ENCODE measurements at regions not wholly inside any gene's neighbourhood (a gene's known extent, or its start where the extent isn't known, plus 50 kb on each side); places are given as distances from the start of the nearest gene placed in this dataset.

DNA sequence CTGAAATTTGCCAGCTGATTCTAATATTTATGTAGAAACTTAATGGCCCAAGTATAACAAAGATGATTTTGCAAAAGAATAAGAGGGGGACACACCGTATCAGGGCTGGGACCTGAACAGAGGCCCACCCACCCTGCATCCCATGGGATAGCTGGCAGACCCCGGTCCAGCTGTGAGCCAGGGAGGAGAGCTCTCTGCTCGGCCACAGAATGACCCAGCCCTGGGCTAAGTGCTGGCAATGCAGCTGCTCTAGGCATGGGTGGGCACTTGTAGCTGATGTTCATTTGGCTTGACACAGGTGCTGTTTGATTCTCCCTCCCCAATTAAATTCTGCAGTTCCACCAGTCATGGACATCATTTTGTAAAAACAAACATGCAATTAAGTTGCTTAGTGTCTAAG is 522.8 kb upstream of the RAB6C start:
- no peaks in the 10 kb centered on the region for H4K20me1 ChIP-seq (ENCODE audit: insufficient read depth, poor library complexity, severe bottlenecking)
- H2AFZ ChIP-seq, result no peak overlapping the region
- no peaks in the 10 kb centered on the region for H3K9me3 ChIP-seq (ENCODE audit: low read depth)
- no peaks in the 10 kb centered on the region for H3K36me3 ChIP-seq (replicated peaks; ENCODE audit: insufficient read depth, low read depth)
- no peak overlapping the region for H3K4me3 ChIP-seq
- H3K27ac ChIP-seq, result no peak overlapping the region
- WGBS (ENCODE audit: low lambda C conversion rate, missing lambda C conversion rate), result 76% methylated on average over 3 of the region's 3 CpGs
- DNase-seq (ENCODE audit: low spot score), result no peak
- H3K27me3 ChIP-seq, result no peaks in the 10 kb centered on the region
- no peaks in the 10 kb centered on the region for H3K4me1 ChIP-seq (ENCODE audit: insufficient read depth)
- H3K9me2 ChIP-seq (replicated peaks; ENCODE audit: insufficient read depth), result no peaks in the 10 kb centered on the region
- H3K79me2 ChIP-seq, result no peaks in the 10 kb centered on the region
- TF ChIP-seq, protein P1, sequence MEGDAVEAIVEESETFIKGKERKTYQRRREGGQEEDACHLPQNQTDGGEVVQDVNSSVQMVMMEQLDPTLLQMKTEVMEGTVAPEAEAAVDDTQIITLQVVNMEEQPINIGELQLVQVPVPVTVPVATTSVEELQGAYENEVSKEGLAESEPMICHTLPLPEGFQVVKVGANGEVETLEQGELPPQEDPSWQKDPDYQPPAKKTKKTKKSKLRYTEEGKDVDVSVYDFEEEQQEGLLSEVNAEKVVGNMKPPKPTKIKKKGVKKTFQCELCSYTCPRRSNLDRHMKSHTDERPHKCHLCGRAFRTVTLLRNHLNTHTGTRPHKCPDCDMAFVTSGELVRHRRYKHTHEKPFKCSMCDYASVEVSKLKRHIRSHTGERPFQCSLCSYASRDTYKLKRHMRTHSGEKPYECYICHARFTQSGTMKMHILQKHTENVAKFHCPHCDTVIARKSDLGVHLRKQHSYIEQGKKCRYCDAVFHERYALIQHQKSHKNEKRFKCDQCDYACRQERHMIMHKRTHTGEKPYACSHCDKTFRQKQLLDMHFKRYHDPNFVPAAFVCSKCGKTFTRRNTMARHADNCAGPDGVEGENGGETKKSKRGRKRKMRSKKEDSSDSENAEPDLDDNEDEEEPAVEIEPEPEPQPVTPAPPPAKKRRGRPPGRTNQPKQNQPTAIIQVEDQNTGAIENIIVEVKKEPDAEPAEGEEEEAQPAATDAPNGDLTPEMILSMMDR (IDR thresholded peaks at IDR 0.05; ENCODE audit: poor library complexity), result no peak
- TF ChIP-seq EZH2phosphoT487 (IDR thresholded peaks at IDR 0.05; ENCODE audit: low read depth, severe bottlenecking, unreplicated experiment) (no peak), EZH2 (IDR thresholded peaks at IDR 0.05; ENCODE audit: borderline replicate concordance) (no peak)
- no peak overlapping the region for H3K4me2 ChIP-seq

DNA sequence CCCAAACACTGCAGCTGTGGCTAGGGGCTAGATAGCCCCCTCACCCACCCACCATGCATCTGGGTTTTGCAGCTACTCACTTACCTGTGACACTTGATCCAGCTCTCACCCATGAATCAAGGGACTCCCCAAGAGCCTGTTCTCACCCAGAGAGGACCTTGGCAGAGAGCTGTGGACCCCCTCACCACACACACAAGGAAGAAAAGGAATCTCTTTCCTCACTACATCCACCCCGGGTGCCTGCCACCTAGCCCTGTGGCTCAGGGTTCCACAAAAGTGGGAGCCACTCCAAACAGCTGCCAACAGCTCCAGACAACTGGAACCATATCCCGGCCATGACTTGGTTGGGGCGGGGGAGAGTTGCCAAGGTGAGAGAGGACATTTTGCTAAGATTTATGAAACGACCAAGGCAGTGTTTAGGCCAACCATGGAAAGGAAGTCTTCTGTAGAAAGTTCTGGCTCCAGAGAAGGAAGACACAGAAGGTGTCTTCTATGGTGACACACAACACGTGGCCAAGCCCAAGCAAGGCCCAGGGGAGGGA is 522.1 kb upstream of the RAB6C start:
- no peak for DNase-seq (ENCODE audit: low spot score)
- Histone ChIP-seq H3K27ac (no peak overlapping the region), H3K9me2 (replicated peaks; ENCODE audit: insufficient read depth) (no peaks in the 10 kb centered on the region), H3K4me3 (no peak overlapping the region), H3K36me3 (replicated peaks; ENCODE audit: insufficient read depth, low read depth) (no peaks in the 10 kb centered on the region), H3K27me3 (no peaks in the 10 kb centered on the region), H3K79me2 (no peaks in the 10 kb centered on the region), H3K4me2 (no peak overlapping the region), H4K20me1 (ENCODE audit: insufficient read depth, poor library complexity, severe bottlenecking) (no peaks in the 10 kb centered on the region), H3K9me3 (ENCODE audit: low read depth) (no peaks in the 10 kb centered on the region), H2AFZ (no peak overlapping the region), H3K4me1 (ENCODE audit: insufficient read depth) (no peaks in the 10 kb centered on the region)
- 88% methylated on average over 5 of the region's 5 CpGs for WGBS (ENCODE audit: low lambda C conversion rate, missing lambda C conversion rate)
- TF ChIP-seq EZH2 (IDR thresholded peaks at IDR 0.05; ENCODE audit: borderline replicate concordance) (no peak), EZH2phosphoT487 (IDR thresholded peaks at IDR 0.05; ENCODE audit: low read depth, severe bottlenecking, unreplicated experiment) (no peak)
- TF ChIP-seq, protein P1 (IDR thresholded peaks at IDR 0.05; ENCODE audit: poor library complexity), result no peak

DNA sequence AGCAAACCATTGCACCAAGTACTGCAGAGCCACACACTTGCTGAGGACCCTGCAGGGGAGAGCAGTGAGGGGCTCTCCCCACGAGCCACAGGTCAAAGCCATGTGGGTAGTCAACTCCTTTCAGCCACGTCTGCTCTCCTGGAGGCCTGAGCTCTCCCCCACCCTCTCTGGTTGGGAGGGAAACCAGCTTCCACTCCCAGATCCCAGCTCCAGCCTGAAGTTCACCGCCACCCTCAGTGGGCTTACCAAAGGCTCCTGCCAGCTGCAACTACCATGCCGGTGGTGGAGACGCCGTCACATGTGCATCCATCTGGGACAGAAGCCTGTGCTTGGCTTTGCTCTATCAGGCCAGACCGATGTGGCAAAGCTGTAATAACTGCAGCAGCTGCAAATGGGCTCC is 521.5 kb upstream of the RAB6C start:
- no peak overlapping the region for H2AFZ ChIP-seq
- H3K27me3 ChIP-seq, result no peaks in the 10 kb centered on the region
- no peak overlapping the region for H3K4me3 ChIP-seq
- H4K20me1 ChIP-seq (ENCODE audit: insufficient read depth, poor library complexity, severe bottlenecking), result no peaks in the 10 kb centered on the region
- H3K36me3 ChIP-seq (replicated peaks; ENCODE audit: insufficient read depth, low read depth), result no peaks in the 10 kb centered on the region
- H3K79me2 ChIP-seq, result no peaks in the 10 kb centered on the region
- no peak overlapping the region for H3K27ac ChIP-seq
- DNase-seq (ENCODE audit: low spot score), result no peak
- TF ChIP-seq EZH2 (IDR thresholded peaks at IDR 0.05; ENCODE audit: borderline replicate concordance), result no peak
- no peak for TF ChIP-seq EZH2phosphoT487 (IDR thresholded peaks at IDR 0.05; ENCODE audit: low read depth, severe bottlenecking, unreplicated experiment)
- TF ChIP-seq, protein P1 (IDR thresholded peaks at IDR 0.05; ENCODE audit: poor library complexity), result no peak
- WGBS (ENCODE audit: low lambda C conversion rate, missing lambda C conversion rate), result 89% methylated on average over 7 of the region's 7 CpGs
- no peak overlapping the region for H3K4me2 ChIP-seq
- no peaks in the 10 kb centered on the region for H3K4me1 ChIP-seq (ENCODE audit: insufficient read depth)
- H3K9me3 ChIP-seq (ENCODE audit: low read depth), result no peaks in the 10 kb centered on the region
- H3K9me2 ChIP-seq (replicated peaks; ENCODE audit: insufficient read depth), result no peaks in the 10 kb centered on the region

DNA sequence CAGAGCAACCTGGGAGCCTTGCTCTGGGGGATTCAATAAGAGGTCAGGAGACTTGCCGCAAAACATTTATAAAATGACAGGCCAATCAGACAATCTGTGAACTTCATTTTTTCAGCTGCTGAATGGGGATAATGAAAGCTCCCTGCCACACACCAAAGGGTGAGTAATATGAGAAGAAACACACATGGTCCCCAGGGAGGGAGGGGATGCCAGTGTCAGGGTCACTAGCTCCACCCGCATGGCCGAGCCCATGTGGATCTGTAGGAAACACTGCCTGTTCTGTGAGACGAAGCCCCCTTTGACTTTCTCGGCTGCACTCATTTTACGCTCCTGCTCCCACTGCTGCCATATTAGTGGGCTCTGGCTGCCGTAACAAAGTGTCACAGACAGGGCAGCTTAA is 521.0 kb upstream of the RAB6C start:
- Histone ChIP-seq H3K79me2 (no peaks in the 10 kb centered on the region), H3K27me3 (no peaks in the 10 kb centered on the region), H3K9me3 (ENCODE audit: low read depth) (no peaks in the 10 kb centered on the region), H3K4me3 (no peak overlapping the region), H3K36me3 (replicated peaks; ENCODE audit: insufficient read depth, low read depth) (no peaks in the 10 kb centered on the region), H3K9me2 (replicated peaks; ENCODE audit: insufficient read depth) (no peaks in the 10 kb centered on the region), H4K20me1 (ENCODE audit: insufficient read depth, poor library complexity, severe bottlenecking) (no peaks in the 10 kb centered on the region), H2AFZ (no peak overlapping the region), H3K4me2 (no peak overlapping the region), H3K4me1 (ENCODE audit: insufficient read depth) (no peaks in the 10 kb centered on the region), H3K27ac (no peak overlapping the region)
- WGBS (ENCODE audit: low lambda C conversion rate, missing lambda C conversion rate), result 86% methylated on average over 7 of the region's 7 CpGs
- DNase-seq (ENCODE audit: low spot score), result no peak
- TF ChIP-seq EZH2phosphoT487 (IDR thresholded peaks at IDR 0.05; ENCODE audit: low read depth, severe bottlenecking, unreplicated experiment) (no peak), EZH2 (IDR thresholded peaks at IDR 0.05; ENCODE audit: borderline replicate concordance) (no peak)
- TF ChIP-seq, protein P1 (IDR thresholded peaks at IDR 0.05; ENCODE audit: poor library complexity), result no peak
